ENCODE measurements at regions not wholly inside any gene's neighbourhood (a gene's known extent, or its start where the extent isn't known, plus 50 kb on each side); places are given as distances from the start of the nearest gene placed in this dataset.

- Histone ChIP-seq H3K9ac (ENCODE audit: low read length in 5 of 5) (no peak overlapping the region), H3K27me3 (ENCODE audit: control insufficient read depth in 5 of 5, insufficient read depth in 4 of 5, low read length in 5 of 5) (peaks cover 0 to 3% (median 0%) of the 10 kb centered on the region in 5 donors), H3K36me3 (ENCODE audit: control insufficient read depth in 5 of 5, insufficient read depth in 5 of 5, low read length in 5 of 5) (no peaks in the 10 kb centered on the region), H3K27ac (ENCODE audit: low read depth, low read length) (no peak overlapping the region), H3K4me3 (ENCODE audit: low read depth in 1 of 5, low read length in 5 of 5) (no peak overlapping the region), H3K9me3 (ENCODE audit: control insufficient read depth in 5 of 5, low read length in 5 of 5) (no peaks in the 10 kb centered on the region), H3K4me1 (ENCODE audit: control insufficient read depth in 5 of 5, insufficient read depth in 5 of 5, low read length in 5 of 5) (peaks cover 0 to 25% (median 8%) of the 10 kb centered on the region in 5 donors)
Measured at GRCh38 chr11:128407962-128408361, 179.4 kb downstream of the ETS1 start.

GRCh38 chr11:128405714-128406662 lies 181.4 kb downstream of the ETS1 start:
- Histone ChIP-seq H3K4me3 (ENCODE audit: low read depth in 1 of 5, low read length in 5 of 5) (no peak overlapping the region), H3K27ac (ENCODE audit: low read depth, low read length) (no peak overlapping the region), H3K27me3 (ENCODE audit: control insufficient read depth in 5 of 5, insufficient read depth in 4 of 5, low read length in 5 of 5) (peaks cover 0 to 3% (median 0%) of the 10 kb centered on the region in 5 donors), H3K36me3 (ENCODE audit: control insufficient read depth in 5 of 5, insufficient read depth in 5 of 5, low read length in 5 of 5) (no peaks in the 10 kb centered on the region), H3K9ac (ENCODE audit: low read length in 5 of 5) (no peak overlapping the region), H3K4me1 (ENCODE audit: control insufficient read depth in 5 of 5, insufficient read depth in 5 of 5, low read length in 5 of 5) (peaks cover 0 to 22% (median 8%) of the 10 kb centered on the region in 5 donors), H3K9me3 (ENCODE audit: control insufficient read depth in 5 of 5, low read length in 5 of 5) (no peaks in the 10 kb centered on the region)

GRCh38 chr11:128405112-128405511 lies 182.2 kb downstream of the ETS1 start:
- Histone ChIP-seq H3K4me1 (ENCODE audit: control insufficient read depth in 5 of 5, insufficient read depth in 5 of 5, low read length in 5 of 5) (peaks cover 0 to 22% (median 8%) of the 10 kb centered on the region in 5 donors), H3K9ac (ENCODE audit: low read length in 5 of 5) (no peak overlapping the region), H3K9me3 (ENCODE audit: control insufficient read depth in 5 of 5, low read length in 5 of 5) (no peaks in the 10 kb centered on the region), H3K4me3 (ENCODE audit: low read depth in 1 of 5, low read length in 5 of 5) (no peak overlapping the region), H3K36me3 (ENCODE audit: control insufficient read depth in 5 of 5, insufficient read depth in 5 of 5, low read length in 5 of 5) (no peaks in the 10 kb centered on the region), H3K27ac (ENCODE audit: low read depth, low read length) (no peak overlapping the region), H3K27me3 (ENCODE audit: control insufficient read depth in 5 of 5, insufficient read depth in 4 of 5, low read length in 5 of 5) (peaks cover 0 to 3% (median 0%) of the 10 kb centered on the region in 5 donors)

GRCh38 chr11:128404437-128404836 lies 182.9 kb downstream of the ETS1 start:
- H3K9me3 ChIP-seq (ENCODE audit: control insufficient read depth in 5 of 5, low read length in 5 of 5): no peaks in the 10 kb centered on the region
- H3K9ac ChIP-seq (ENCODE audit: low read length in 5 of 5): no peak overlapping the region
- no peak overlapping the region for H3K27ac ChIP-seq (ENCODE audit: low read depth, low read length)
- H3K27me3 ChIP-seq (ENCODE audit: control insufficient read depth in 5 of 5, insufficient read depth in 4 of 5, low read length in 5 of 5): peaks cover 0 to 3% (median 0%) of the 10 kb centered on the region in 5 donors
- no peak overlapping the region for H3K4me3 ChIP-seq (ENCODE audit: low read depth in 1 of 5, low read length in 5 of 5)
- H3K36me3 ChIP-seq (ENCODE audit: control insufficient read depth in 5 of 5, insufficient read depth in 5 of 5, low read length in 5 of 5): no peaks in the 10 kb centered on the region
- H3K4me1 ChIP-seq (ENCODE audit: control insufficient read depth in 5 of 5, insufficient read depth in 5 of 5, low read length in 5 of 5): peaks cover 0 to 22% (median 8%) of the 10 kb centered on the region in 5 donors

- H3K9ac ChIP-seq (ENCODE audit: low read length in 5 of 5): no peak overlapping the region
- H3K4me1 ChIP-seq (ENCODE audit: control insufficient read depth in 5 of 5, insufficient read depth in 5 of 5, low read length in 5 of 5): peaks cover 0 to 6% (median 5%) of the 10 kb centered on the region in 5 donors
- no peaks in the 10 kb centered on the region for H3K9me3 ChIP-seq (ENCODE audit: control insufficient read depth in 5 of 5, low read length in 5 of 5)
- no peak overlapping the region for H3K27ac ChIP-seq (ENCODE audit: low read depth, low read length)
- no peaks in the 10 kb centered on the region for H3K36me3 ChIP-seq (ENCODE audit: control insufficient read depth in 5 of 5, insufficient read depth in 5 of 5, low read length in 5 of 5)
- H3K4me3 ChIP-seq (ENCODE audit: low read depth in 1 of 5, low read length in 5 of 5): no peak overlapping the region
- peaks cover 0 to 2% (median 0%) of the 10 kb centered on the region in 5 donors for H3K27me3 ChIP-seq (ENCODE audit: control insufficient read depth in 5 of 5, insufficient read depth in 4 of 5, low read length in 5 of 5)
Measured at GRCh38 chr11:128400382-128401203, 186.8 kb downstream of the ETS1 start.

- H3K27ac ChIP-seq (ENCODE audit: low read depth, low read length): no peak overlapping the region
- H3K9ac ChIP-seq (ENCODE audit: low read length in 5 of 5): no peak overlapping the region
- H3K9me3 ChIP-seq (ENCODE audit: control insufficient read depth in 5 of 5, low read length in 5 of 5): no peaks in the 10 kb centered on the region
- peaks cover 0 to 6% (median 5%) of the 10 kb centered on the region in 5 donors for H3K4me1 ChIP-seq (ENCODE audit: control insufficient read depth in 5 of 5, insufficient read depth in 5 of 5, low read length in 5 of 5)
- no peaks in the 10 kb centered on the region for H3K27me3 ChIP-seq (ENCODE audit: control insufficient read depth in 5 of 5, insufficient read depth in 4 of 5, low read length in 5 of 5)
- H3K36me3 ChIP-seq (ENCODE audit: control insufficient read depth in 5 of 5, insufficient read depth in 5 of 5, low read length in 5 of 5): no peaks in the 10 kb centered on the region
- H3K4me3 ChIP-seq (ENCODE audit: low read depth in 1 of 5, low read length in 5 of 5): no peak overlapping the region
Measured at GRCh38 chr11:128399251-128400121, 187.9 kb downstream of the ETS1 start.

- no peaks in the 10 kb centered on the region for H3K27me3 ChIP-seq (ENCODE audit: control insufficient read depth in 5 of 5, insufficient read depth in 4 of 5, low read length in 5 of 5)
- H3K9ac ChIP-seq (ENCODE audit: low read length in 5 of 5): no peak overlapping the region
- peaks cover 0 to 10% (median 9%) of the 10 kb centered on the region in 5 donors for H3K4me1 ChIP-seq (ENCODE audit: control insufficient read depth in 5 of 5, insufficient read depth in 5 of 5, low read length in 5 of 5)
- H3K4me3 ChIP-seq (ENCODE audit: low read depth in 1 of 5, low read length in 5 of 5): no peak overlapping the region
- H3K36me3 ChIP-seq (ENCODE audit: control insufficient read depth in 5 of 5, insufficient read depth in 5 of 5, low read length in 5 of 5): no peaks in the 10 kb centered on the region
- H3K27ac ChIP-seq (ENCODE audit: low read depth, low read length): no peak overlapping the region
- H3K9me3 ChIP-seq (ENCODE audit: control insufficient read depth in 5 of 5, low read length in 5 of 5): no peaks in the 10 kb centered on the region
Measured at GRCh38 chr11:128398517-128399250, 188.7 kb downstream of the ETS1 start.

- no peak overlapping the region for H3K27ac ChIP-seq (ENCODE audit: low read depth, low read length)
- no peaks in the 10 kb centered on the region for H3K9me3 ChIP-seq (ENCODE audit: control insufficient read depth in 5 of 5, low read length in 5 of 5)
- H3K4me3 ChIP-seq (ENCODE audit: low read depth in 1 of 5, low read length in 5 of 5): no peak overlapping the region
- no peaks in the 10 kb centered on the region for H3K36me3 ChIP-seq (ENCODE audit: control insufficient read depth in 5 of 5, insufficient read depth in 5 of 5, low read length in 5 of 5)
- H3K4me1 ChIP-seq (ENCODE audit: control insufficient read depth in 5 of 5, insufficient read depth in 5 of 5, low read length in 5 of 5): peaks cover 0 to 10% (median 9%) of the 10 kb centered on the region in 5 donors
- no peak overlapping the region for H3K9ac ChIP-seq (ENCODE audit: low read length in 5 of 5)
- H3K27me3 ChIP-seq (ENCODE audit: control insufficient read depth in 5 of 5, insufficient read depth in 4 of 5, low read length in 5 of 5): no peaks in the 10 kb centered on the region
Measured at GRCh38 chr11:128397362-128397761, 190.0 kb downstream of the ETS1 start.
